WERI-Rb-1 (cell line): ENCODE measurements at regions not wholly inside any gene's neighbourhood (a gene's known extent, or its start where the extent isn't known, plus 50 kb on each side); places are given as distances from the start of the nearest gene placed in this dataset.
"Not testable (repeated sequence)": the region's sequence is repeated elsewhere in the genome, so short reads cannot be mapped to it uniquely, and the experiment has no call there.

ENCODE experiments used
- DNase-seq: peaks from one replicate; pipeline ENCODE4 v3.0.0-alpha.2; 2020
- H3K27ac ChIP-seq: fragments of 250-450 bp; sonication (Bioruptor Pico); 2 replicates; pipeline ENCODE4 v1.5.1; 2020; ENCODE audit warnings: mild to moderate bottlenecking, moderate library complexity
- H3K27me3 ChIP-seq: fragments of 250-450 bp; sonication (Bioruptor Pico); 2 replicates; pipeline ENCODE4 v1.5.1; 2021; ENCODE audit warnings: mild to moderate bottlenecking, low read depth, moderate library complexity; ENCODE audit not compliant: insufficient read depth, severe bottlenecking
- H3K36me3 ChIP-seq: fragments of 250-450 bp; sonication (Bioruptor Pico); 2 replicates; pipeline ENCODE4 v1.5.1; 2020; ENCODE audit warnings: mild to moderate bottlenecking, moderate library complexity
- H3K4me3 ChIP-seq: 2 replicates; pipeline ENCODE4 v1.5.1; 2011; ENCODE audit warnings: low read depth, mild to moderate bottlenecking, control low read depth, low read length
- H3K9me3 ChIP-seq: fragments of 250-450 bp; sonication (Bioruptor Pico); 2 replicates; pipeline ENCODE4 v1.5.1; 2021; ENCODE audit warnings: mild to moderate bottlenecking, moderate library complexity; ENCODE audit not compliant: severe bottlenecking
- CTCF ChIP-seq: IDR thresholded peaks from 2 replicates; pipeline ENCODE4 v1.5.1; 2011; ENCODE audit warnings: low read depth, mild to moderate bottlenecking, control low read depth, inconsistent platforms, low read length

GRCh38 chr11:57940044-57940756, 83.5 kb upstream of the OR9Q1 start:
- no peak for DNase-seq
- no peak for TF ChIP-seq CTCF
- no peak overlapping the region for H3K27ac ChIP-seq
- no peak overlapping the region for H3K4me3 ChIP-seq
- H3K36me3 ChIP-seq = no peaks in the 10 kb centered on the region
- H3K9me3 ChIP-seq = no peaks in the 10 kb centered on the region
- peaks cover 71% of the 10 kb centered on the region for H3K27me3 ChIP-seq

- H3K27ac ChIP-seq = no peak overlapping the region
- H3K36me3 ChIP-seq = no peaks in the 10 kb centered on the region
- H3K27me3 ChIP-seq = peaks cover 74% of the 10 kb centered on the region
- DNase-seq = no peak
- no peaks in the 10 kb centered on the region for H3K9me3 ChIP-seq
- H3K4me3 ChIP-seq = no peak overlapping the region
- TF ChIP-seq CTCF = no peak
Observed at GRCh38 chr11:57941875-57942274, 81.8 kb upstream of the OR9Q1 start.

GRCh38 chr11:57942808-57943207, 80.9 kb upstream of the OR9Q1 start:
- Histone ChIP-seq H3K27me3 (peaks cover 65% of the 10 kb centered on the region), H3K27ac (no peak overlapping the region), H3K36me3 (no peaks in the 10 kb centered on the region), H3K4me3 (no peak overlapping the region), H3K9me3 (no peaks in the 10 kb centered on the region)
- TF ChIP-seq CTCF = no peak
- DNase-seq = no peak

- not testable (repeated sequence) for H3K9me3 ChIP-seq, H3K4me3 ChIP-seq, DNase-seq, H3K36me3 ChIP-seq, H3K27ac ChIP-seq
- H3K27me3 ChIP-seq = peaks cover 55% of the 10 kb centered on the region
Observed at GRCh38 chr11:57943766-57944165, 79.9 kb upstream of the OR9Q1 start.

- no peak for DNase-seq
- no peak for TF ChIP-seq CTCF
Observed at GRCh38 chr11:57946628-57947027, 77.1 kb upstream of the OR9Q1 start.

GRCh38 chr11:57964660-57965059, 59.0 kb upstream of the OR9Q1 start:
- DNase-seq = no peak
- H3K27me3 ChIP-seq = peaks cover 49% of the 10 kb centered on the region
- H3K36me3 ChIP-seq = no peaks in the 10 kb centered on the region
- no peak overlapping the region for H3K27ac ChIP-seq
- H3K4me3 ChIP-seq = no peak overlapping the region
- no peaks in the 10 kb centered on the region for H3K9me3 ChIP-seq
- no peak for TF ChIP-seq CTCF

More at GRCh38 chr11:57946628-57947027, 77.1 kb upstream of the OR9Q1 start:
- Histone ChIP-seq H3K4me3 (no peak overlapping the region), H3K27me3 (peaks cover 28% of the 10 kb centered on the region), H3K9me3 (no peaks in the 10 kb centered on the region), H3K36me3 (no peaks in the 10 kb centered on the region), H3K27ac (no peak overlapping the region)
